Stomach smooth muscle (tissue), 2 donors: ENCODE measurements at regions not wholly inside any gene's neighbourhood (a gene's known extent, or its start where the extent isn't known, plus 50 kb on each side); places are given as distances from the start of the nearest gene placed in this dataset.
"Not testable (repeated sequence)": the region's sequence is repeated elsewhere in the genome, so short reads cannot be mapped to it uniquely, and the experiment has no call there.

Experiments used
- H3K27ac ChIP-seq: one replicate; pipeline ENCODE4 v1.7.0; 2013; ENCODE audit warnings: mild to moderate bottlenecking, low read length, inconsistent platforms
- H3K27me3 ChIP-seq, 2 donors: one replicate each; pipeline ENCODE4 v1.7.0; 2013; ENCODE audit warnings: low read length in 2 of 2; ENCODE audit not compliant: insufficient read depth in 2 of 2, control insufficient read depth in 1 of 2
- H3K36me3 ChIP-seq, 2 donors: one replicate each; pipeline ENCODE4 v1.7.0; 2013; ENCODE audit warnings: low read length in 2 of 2; ENCODE audit not compliant: control insufficient read depth in 2 of 2, insufficient read depth in 2 of 2
- H3K4me1 ChIP-seq: one replicate; pipeline ENCODE4 v1.7.0; 2013; ENCODE audit warnings: low read length; ENCODE audit not compliant: control insufficient read depth, insufficient read depth
- H3K4me3 ChIP-seq, 2 donors: one replicate each; pipeline ENCODE4 v1.7.0; 2013; ENCODE audit warnings: low read length in 2 of 2
- H3K9ac ChIP-seq, 2 donors: one replicate each; pipeline ENCODE4 v1.7.0; 2013; ENCODE audit warnings: low read length in 2 of 2, mild to moderate bottlenecking in 1 of 2
- H3K9me3 ChIP-seq, 2 donors: one replicate each; pipeline ENCODE4 v1.7.0; 2013; ENCODE audit warnings: low read length in 2 of 2; ENCODE audit not compliant: control insufficient read depth in 2 of 2
- donor health status: healthy.
- donor health status: Pancreatic carcinoma.

DNA sequence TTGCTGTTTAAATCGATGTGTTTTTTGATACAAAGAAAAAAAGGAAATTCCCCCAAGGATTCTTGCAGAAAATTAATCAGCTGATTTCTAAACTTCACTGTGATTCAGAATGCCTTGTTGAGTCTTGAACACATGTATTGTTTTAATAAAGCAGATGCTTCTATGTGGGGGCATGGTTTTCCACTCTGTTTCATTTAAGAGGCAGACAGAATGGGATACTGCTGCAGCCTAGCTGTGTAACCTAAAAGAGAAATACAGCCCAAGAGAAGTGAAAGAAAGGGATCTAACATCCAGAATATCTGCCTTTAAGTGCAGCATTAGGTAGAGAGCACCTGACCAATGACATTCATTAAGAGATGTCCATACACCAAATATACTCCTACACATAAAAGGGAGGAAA lies 365.1 kb upstream of the CCNH start:
- no peak overlapping the region for H3K4me3 ChIP-seq
- no peak overlapping the region for H3K9ac ChIP-seq
- no peaks in the 10 kb centered on the region for H3K9me3 ChIP-seq
- no peaks in the 10 kb centered on the region for H3K36me3 ChIP-seq
- peaks cover 2 to 16% of the 10 kb centered on the region in 2 donors for H3K27me3 ChIP-seq
- H3K27ac ChIP-seq, result no peak overlapping the region
- no peaks in the 10 kb centered on the region for H3K4me1 ChIP-seq

DNA sequence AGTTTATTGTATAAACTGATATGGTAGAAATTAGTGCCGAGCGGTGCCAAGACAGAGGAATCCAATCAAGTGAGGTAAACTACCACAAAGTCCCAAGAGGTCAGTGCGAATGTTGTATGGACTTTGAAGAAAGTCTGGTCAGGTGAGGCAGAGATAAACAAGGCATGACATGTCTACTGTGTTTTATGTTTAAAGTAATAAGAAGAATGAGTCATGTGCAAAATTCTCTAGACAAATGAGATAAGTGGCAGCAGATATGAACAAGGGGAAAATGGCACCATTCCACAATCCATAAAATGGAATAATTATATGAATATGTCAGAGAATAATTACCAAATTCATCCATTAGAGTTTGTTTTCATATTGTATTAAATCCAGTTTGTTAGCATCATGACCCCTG lies 364.1 kb upstream of the CCNH start:
- no peak overlapping the region for H3K9ac ChIP-seq

DNA sequence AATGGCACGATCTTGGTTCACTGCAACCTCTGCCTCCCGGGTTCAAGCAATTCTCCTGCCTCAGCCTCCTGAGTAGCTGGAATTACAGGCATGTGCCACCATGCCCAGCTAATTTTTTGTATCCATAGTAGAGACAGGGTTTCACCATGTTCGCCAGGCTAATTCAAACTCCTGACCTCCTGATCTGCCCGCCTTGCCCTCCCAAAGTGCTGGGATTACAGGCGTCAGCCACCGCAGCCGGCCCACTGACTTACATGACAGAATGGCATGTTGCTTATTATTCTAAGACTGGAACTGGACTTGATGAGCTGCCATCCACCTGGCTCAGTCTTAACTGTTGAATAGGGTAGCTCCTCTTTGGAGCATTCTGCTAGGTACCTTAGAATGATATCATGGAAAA lies 363.6 kb upstream of the CCNH start:
- not testable (repeated sequence) for H3K9ac ChIP-seq, H3K36me3 ChIP-seq, H3K4me1 ChIP-seq, H3K27me3 ChIP-seq, H3K27ac ChIP-seq, H3K9me3 ChIP-seq, H3K4me3 ChIP-seq

More for the DNA sequence above, 364.1 kb upstream of the CCNH start:
- Histone ChIP-seq H3K27ac (no peak overlapping the region), H3K4me3 (no peak overlapping the region), H3K4me1 (no peaks in the 10 kb centered on the region), H3K27me3 (peaks cover under 1 to 11% of the 10 kb centered on the region in 2 donors), H3K36me3 (no peaks in the 10 kb centered on the region), H3K9me3 (no peaks in the 10 kb centered on the region)

DNA sequence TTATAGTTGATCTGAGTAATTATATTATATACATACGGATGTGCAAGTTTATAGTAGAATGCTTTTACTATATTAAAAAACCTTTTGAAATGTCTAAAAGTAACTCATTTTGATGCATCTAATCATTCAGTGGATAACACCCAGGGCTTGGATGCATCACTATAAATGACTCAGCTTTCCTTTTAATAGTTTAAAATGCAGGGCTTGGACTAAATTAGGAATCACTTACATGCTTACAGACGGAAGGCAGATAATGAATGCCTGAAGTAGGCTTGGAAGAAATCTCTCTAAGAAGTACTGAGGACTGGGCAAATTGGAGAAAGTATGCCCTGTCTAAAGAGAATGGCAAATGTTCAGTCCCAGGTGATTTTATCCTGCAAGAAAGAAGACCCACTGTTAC lies 362.5 kb upstream of the CCNH start:
- H3K27me3 ChIP-seq, result peaks cover 0 to 6% of the 10 kb centered on the region in 2 donors
- no peak overlapping the region for H3K9ac ChIP-seq

DNA sequence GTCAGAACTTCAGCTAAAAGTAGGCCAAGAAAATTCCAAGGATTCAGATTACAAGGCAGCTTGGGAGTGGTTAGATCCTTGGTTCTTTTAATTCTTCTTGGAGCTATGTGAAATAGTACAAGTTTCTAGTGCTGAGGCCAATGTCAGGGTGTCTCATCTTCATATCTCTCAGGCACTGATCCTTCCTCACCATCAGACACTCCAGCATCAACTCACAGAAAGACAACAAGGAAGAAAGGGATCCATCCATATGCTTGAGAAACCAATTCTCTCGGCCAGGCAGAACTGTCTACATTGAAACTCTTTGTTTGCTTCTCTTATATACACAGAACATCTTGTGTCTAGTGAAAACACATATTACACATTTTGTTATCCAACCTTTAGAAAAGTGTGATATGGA lies 362.1 kb upstream of the CCNH start:
- Histone ChIP-seq H3K27ac (no peak overlapping the region), H3K9me3 (no peaks in the 10 kb centered on the region), H3K4me3 (no peak overlapping the region), H3K4me1 (no peaks in the 10 kb centered on the region), H3K9ac (no peak overlapping the region), H3K36me3 (no peaks in the 10 kb centered on the region), H3K27me3 (peaks cover 0 to 6% of the 10 kb centered on the region in 2 donors)

More for the DNA sequence above, 362.5 kb upstream of the CCNH start:
- Histone ChIP-seq H3K9me3 (no peaks in the 10 kb centered on the region), H3K4me3 (no peak overlapping the region), H3K36me3 (no peaks in the 10 kb centered on the region), H3K27ac (no peak overlapping the region), H3K4me1 (no peaks in the 10 kb centered on the region)

DNA sequence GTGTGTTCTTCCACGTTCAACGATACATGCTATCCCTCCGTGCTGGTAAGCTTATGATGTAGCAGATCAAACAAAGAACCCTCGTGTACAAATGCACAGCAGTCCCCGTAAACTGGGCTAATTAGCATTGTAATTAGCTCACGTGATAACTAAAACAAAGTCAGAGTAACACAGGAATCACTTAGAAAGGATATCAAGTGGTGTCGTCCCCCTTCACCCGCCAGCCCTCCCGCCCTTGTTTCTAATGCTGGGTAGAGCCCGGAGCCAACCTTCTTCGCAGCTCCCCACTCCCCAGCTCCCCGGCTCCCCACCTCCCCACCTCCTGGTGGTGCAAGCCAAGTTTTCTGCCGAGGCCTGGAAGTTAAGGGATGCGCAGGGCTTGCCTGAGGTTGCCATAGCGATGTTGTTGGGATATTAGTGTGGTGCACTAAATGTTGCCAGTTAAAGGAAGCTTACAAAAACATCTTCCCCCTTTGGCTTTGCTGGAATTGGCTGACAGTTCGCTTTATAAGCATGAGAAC lies 357.9 kb upstream of the CCNH start:
- no peak overlapping the region for H3K27ac ChIP-seq
- H3K9me3 ChIP-seq, result no peaks in the 10 kb centered on the region
- no peaks in the 10 kb centered on the region for H3K27me3 ChIP-seq
- H3K9ac ChIP-seq, result no peak overlapping the region
- H3K4me1 ChIP-seq, result no peaks in the 10 kb centered on the region
- H3K4me3 ChIP-seq, result no peak overlapping the region
- H3K36me3 ChIP-seq, result no peaks in the 10 kb centered on the region

DNA sequence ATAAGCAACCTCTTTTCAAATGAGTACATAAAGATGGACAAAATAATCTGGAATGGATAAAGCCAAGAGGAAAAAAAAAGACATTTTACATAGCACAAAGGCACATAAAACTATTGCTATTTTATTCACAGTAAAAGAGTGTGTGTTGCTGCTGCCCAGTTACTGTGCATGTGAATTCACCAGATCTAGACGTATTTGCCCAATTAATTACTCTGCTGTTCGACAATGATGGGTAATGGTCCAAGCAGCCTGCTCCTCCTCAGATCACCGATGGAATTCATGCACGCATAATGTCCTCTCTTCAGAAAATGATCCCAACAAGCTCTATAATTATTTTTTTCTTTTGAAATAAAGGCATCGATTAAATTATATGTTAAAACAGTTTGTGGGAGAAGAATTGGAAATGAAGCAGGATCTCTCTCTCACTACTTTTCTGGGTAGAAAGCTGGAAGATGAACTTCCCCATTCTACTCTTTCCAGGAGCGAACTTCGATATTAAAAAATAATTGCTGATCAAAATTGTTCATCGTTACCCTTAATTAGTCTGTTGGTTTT lies 357.4 kb upstream of the CCNH start:
- no peak overlapping the region for H3K27ac ChIP-seq
- no peaks in the 10 kb centered on the region for H3K4me1 ChIP-seq
- H3K4me3 ChIP-seq, result no peak overlapping the region
- no peak overlapping the region for H3K9ac ChIP-seq
- no peaks in the 10 kb centered on the region for H3K36me3 ChIP-seq
- no peaks in the 10 kb centered on the region for H3K27me3 ChIP-seq
- H3K9me3 ChIP-seq, result no peaks in the 10 kb centered on the region

DNA sequence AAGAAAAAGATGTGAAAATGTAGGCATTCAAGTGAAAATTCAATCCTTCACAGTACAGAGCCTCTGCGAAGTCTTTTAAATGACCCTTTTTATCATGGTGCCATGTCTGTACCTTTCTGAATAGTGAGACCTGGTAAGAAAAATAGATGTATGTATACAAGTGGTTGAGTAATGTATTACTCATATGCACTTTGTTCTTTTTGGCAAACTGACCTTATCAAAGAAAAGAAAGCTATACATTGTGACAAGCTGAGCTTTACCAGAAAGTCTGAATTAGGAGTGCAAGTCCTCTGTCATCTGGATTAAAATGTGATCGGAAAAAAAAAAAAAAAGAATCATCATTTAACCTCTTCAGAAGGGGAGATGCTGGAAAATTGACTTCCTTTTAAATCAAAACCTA lies 356.4 kb upstream of the CCNH start:
- H3K9ac ChIP-seq, result no peak overlapping the region

DNA sequence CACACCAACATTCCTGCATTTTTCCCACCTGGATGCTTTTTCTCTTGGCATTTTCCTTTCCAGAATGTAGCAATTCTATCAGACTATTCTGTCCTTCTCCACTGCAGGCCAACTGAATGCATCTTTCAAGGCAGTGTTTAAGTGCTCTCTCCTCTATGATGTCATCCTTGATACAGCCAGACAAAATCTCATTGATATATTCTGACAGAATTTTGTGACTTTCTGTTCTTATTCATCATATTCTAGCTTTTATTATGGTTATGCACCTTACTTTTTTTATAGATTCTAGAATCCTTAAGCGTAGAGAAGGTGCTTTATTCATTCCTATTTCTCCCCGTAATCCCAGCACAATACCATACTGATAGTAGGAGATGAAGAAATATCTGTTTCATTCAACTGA lies 355.5 kb upstream of the CCNH start:
- Histone ChIP-seq H3K36me3 (no peaks in the 10 kb centered on the region), H3K27me3 (no peaks in the 10 kb centered on the region), H3K4me1 (no peaks in the 10 kb centered on the region), H3K4me3 (no peak overlapping the region), H3K9ac (no peak overlapping the region), H3K27ac (no peak overlapping the region), H3K9me3 (no peaks in the 10 kb centered on the region)

More for the DNA sequence above, 356.4 kb upstream of the CCNH start:
- no peaks in the 10 kb centered on the region for H3K9me3 ChIP-seq
- H3K27ac ChIP-seq, result no peak overlapping the region
- no peak overlapping the region for H3K4me3 ChIP-seq
- no peaks in the 10 kb centered on the region for H3K4me1 ChIP-seq
- H3K36me3 ChIP-seq, result no peaks in the 10 kb centered on the region
- H3K27me3 ChIP-seq, result no peaks in the 10 kb centered on the region

DNA sequence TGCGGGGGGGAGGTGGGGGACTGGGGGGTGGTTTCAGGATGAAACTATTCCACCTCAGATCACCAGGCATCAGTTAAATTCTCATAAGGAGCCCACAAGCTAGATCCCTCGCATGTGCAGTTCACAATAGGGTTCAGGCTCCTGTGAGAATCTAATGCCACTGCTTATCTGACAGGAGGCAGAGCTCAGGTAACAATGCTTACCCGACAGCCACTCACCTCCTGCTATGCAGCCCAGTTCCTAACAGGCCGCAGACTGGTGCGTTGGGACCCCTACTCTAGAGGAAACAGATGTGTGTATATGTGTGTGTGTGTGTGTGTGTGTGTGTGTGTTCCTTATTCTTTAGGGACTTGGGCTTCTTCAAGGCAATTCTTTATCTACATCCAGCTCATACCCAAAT lies 352.3 kb upstream of the CCNH start:
- H3K36me3 ChIP-seq, result no peaks in the 10 kb centered on the region
- no peak overlapping the region for H3K27ac ChIP-seq
- no peaks in the 10 kb centered on the region for H3K4me1 ChIP-seq

DNA sequence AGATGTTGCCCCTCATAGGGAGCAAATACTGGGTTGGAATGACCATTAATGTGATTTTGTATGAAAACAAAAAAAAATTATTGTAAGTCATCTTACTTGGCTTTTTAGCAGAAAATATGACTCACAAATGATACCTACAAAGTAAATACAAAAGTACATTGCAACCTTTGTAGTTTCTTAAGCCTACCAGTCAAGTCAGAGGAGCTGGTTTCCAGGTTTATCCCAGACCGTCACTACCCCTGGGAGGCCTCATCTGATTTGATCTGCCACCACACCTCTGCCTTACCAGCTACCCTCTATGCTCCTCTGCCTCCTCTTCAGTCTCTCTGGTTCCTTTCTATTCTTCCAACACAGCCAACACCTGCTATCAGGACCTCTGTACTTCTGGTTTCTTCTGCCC lies 349.9 kb upstream of the CCNH start:
- H3K9me3 ChIP-seq, result no peaks in the 10 kb centered on the region
- no peak overlapping the region for H3K4me3 ChIP-seq
- no peaks in the 10 kb centered on the region for H3K36me3 ChIP-seq
- no peak overlapping the region for H3K27ac ChIP-seq
- no peaks in the 10 kb centered on the region for H3K4me1 ChIP-seq
- no peaks in the 10 kb centered on the region for H3K27me3 ChIP-seq
- H3K9ac ChIP-seq, result no peak overlapping the region

More for the DNA sequence above, 352.3 kb upstream of the CCNH start:
- Histone ChIP-seq H3K9ac (no peak overlapping the region), H3K9me3 (no peaks in the 10 kb centered on the region), H3K27me3 (no peaks in the 10 kb centered on the region), H3K4me3 (no peak overlapping the region)
